WTC11 (cell line): ENCODE measurements at regions not wholly inside any gene's neighbourhood (a gene's known extent, or its start where the extent isn't known, plus 50 kb on each side); places are given as distances from the start of the nearest gene placed in this dataset.

ENCODE experiments used
- ATAC-seq: fragments of 200-7000 bp; cut with Tn5 transposase; 2 replicates; pipeline ENCODE4 v1.10.0; 2021; ENCODE audit warnings: mild to moderate bottlenecking, moderate library complexity
- CTCF ChIA-PET: fragments of 300-600 bp; sonication (Branson Sonifier 250); formaldehyde crosslinking; loops from one replicate; lab custom pipeline; 2021; ENCODE audit warnings: antibody characterized with exemption; lab: Charles Lee
- POLR2A ChIA-PET: fragments of 350-600 bp; sonication (Branson Sonifier 250); formaldehyde crosslinking; loops from one replicate; lab custom pipeline; 2021; ENCODE audit warnings: antibody characterized with exemption; lab: Charles Lee
- DNase-seq: peaks from one replicate; pipeline ENCODE4 v3.0.0; 2021; ENCODE audit warnings: low spot score
- H3K27ac Mint-ChIP-seq: 2 replicates; pipeline ENCODE4 v1.8.0; 2021; ENCODE audit warnings: mixed read lengths
- H3K27me3 Mint-ChIP-seq: 2 replicates; pipeline ENCODE4 v1.8.0; 2021; ENCODE audit warnings: low read depth, mild to moderate bottlenecking, moderate library complexity, mixed read lengths
- H3K36me3 Mint-ChIP-seq: 2 replicates; pipeline ENCODE4 v1.8.0; 2021; ENCODE audit warnings: mixed read lengths
- H3K4me1 Mint-ChIP-seq: 2 replicates; pipeline ENCODE4 v1.8.0; 2022; ENCODE audit warnings: mixed read lengths
- H3K4me3 Mint-ChIP-seq: 2 replicates; pipeline ENCODE4 v1.8.0; 2021; ENCODE audit warnings: mild to moderate bottlenecking, moderate library complexity, mixed read lengths
- H3K9me3 Mint-ChIP-seq: 2 replicates; pipeline ENCODE4 v1.8.0; 2021; ENCODE audit warnings: mixed read lengths
- EMX1 ChIP-seq: fragments of 250-450 bp; sonication (Bioruptor Pico); IDR thresholded peaks from 2 replicates; pipeline ENCODE4 v1.8.0; 2021; ENCODE audit warnings: mild to moderate bottlenecking
- ETV6 ChIP-seq: sonication (generic); formaldehyde crosslinking; IDR thresholded peaks from 2 replicates; pipeline ENCODE4 v1.8.1; 2022; ENCODE audit warnings: mild to moderate bottlenecking, missing genetic modification reagents
- GABPB1 ChIP-seq: sonication (generic); formaldehyde crosslinking; IDR thresholded peaks from 2 replicates; pipeline ENCODE4 v1.8.1; 2023; ENCODE audit warnings: mild to moderate bottlenecking, missing genetic modification reagents
- HMGA2 ChIP-seq: fragments of 250-450 bp; sonication (Bioruptor Pico); IDR thresholded peaks from 2 replicates; pipeline ENCODE4 v1.4.0; 2021; ENCODE audit warnings: mild to moderate bottlenecking, moderate library complexity
- IRF1 ChIP-seq: sonication (generic); formaldehyde crosslinking; IDR thresholded peaks from 2 replicates; pipeline ENCODE4 v1.8.0; 2023; ENCODE audit warnings: missing genetic modification reagents
- PRDM15 ChIP-seq: sonication (generic); formaldehyde crosslinking; IDR thresholded peaks from 2 replicates; pipeline ENCODE4 v1.8.0; 2022; ENCODE audit warnings: missing genetic modification reagents
- RELA ChIP-seq: sonication (generic); formaldehyde crosslinking; IDR thresholded peaks from 2 replicates; pipeline ENCODE4 v1.8.1; 2022; ENCODE audit warnings: missing genetic modification reagents, mild to moderate bottlenecking, borderline replicate concordance
- SP1 ChIP-seq: sonication (generic); formaldehyde crosslinking; conservative IDR thresholded peaks from 2 replicates; pipeline ENCODE4 v1.8.1; 2022; ENCODE audit warnings: missing genetic modification reagents
- TEAD1 ChIP-seq: sonication (generic); formaldehyde crosslinking; IDR thresholded peaks from 2 replicates; pipeline ENCODE4 v1.8.0; 2022; ENCODE audit warnings: mild to moderate bottlenecking, missing genetic modification reagents
- TEAD4 ChIP-seq: sonication (generic); formaldehyde crosslinking; IDR thresholded peaks from 2 replicates; pipeline ENCODE4 v1.8.0; 2022; ENCODE audit warnings: mild to moderate bottlenecking, missing genetic modification reagents
- TP53 ChIP-seq: sonication (generic); formaldehyde crosslinking; IDR thresholded peaks from 2 replicates; pipeline ENCODE4 v1.8.1; 2023; ENCODE audit warnings: mild to moderate bottlenecking, missing genetic modification reagents
- USF2 ChIP-seq: sonication (generic); formaldehyde crosslinking; IDR thresholded peaks from 2 replicates; pipeline ENCODE4 v1.8.1; 2023; ENCODE audit warnings: mild to moderate bottlenecking, missing genetic modification reagents, moderate library complexity
- ZNF138 ChIP-seq: sonication (generic); formaldehyde crosslinking; conservative IDR thresholded peaks from 2 replicates; pipeline ENCODE4 v1.8.1; 2022; ENCODE audit warnings: mild to moderate bottlenecking, moderate library complexity, missing genetic modification reagents
- ZNF281 ChIP-seq: sonication (generic); formaldehyde crosslinking; IDR thresholded peaks from 2 replicates; pipeline ENCODE4 v1.8.0; 2023; ENCODE audit warnings: mild to moderate bottlenecking, missing genetic modification reagents
- ZNF416 ChIP-seq: fragments of 250-450 bp; sonication (Bioruptor Pico); IDR thresholded peaks from 2 replicates; pipeline ENCODE4 v1.9.0; 2021; ENCODE audit warnings: mild to moderate bottlenecking, inconsistent platforms
- ZNF532 ChIP-seq: fragments of 250-450 bp; sonication (Bioruptor Pico); IDR thresholded peaks from 2 replicates; pipeline ENCODE4 v1.9.0; 2021; ENCODE audit warnings: mild to moderate bottlenecking, borderline replicate concordance
- TF ChIP-seq, protein P1 (sequence below): fragments of 250-450 bp; sonication (Bioruptor Pico); IDR thresholded peaks from 2 replicates; pipeline ENCODE4 v1.8.0; 2021; ENCODE audit warnings: mild to moderate bottlenecking
- TF ChIP-seq, protein P2 (sequence below): sonication (generic); formaldehyde crosslinking; IDR thresholded peaks from 2 replicates; pipeline ENCODE4 v1.8.1; 2022; ENCODE audit warnings: mild to moderate bottlenecking, missing genetic modification reagents, moderate library complexity, borderline replicate concordance

GRCh38 chr12:77734214-77734883, 96.3 kb upstream of the NAV3 start (continued):
- TF ChIP-seq ZNF532 (CRISPR knock-in tag) (no peak), USF2 (CRISPR knock-in tag) (no peak), TEAD1 (CRISPR knock-in tag) (no peak), ZNF281 (CRISPR knock-in tag) (no peak), ETV6 (no peak), GABPB1 (CRISPR knock-in tag) (no peak), TEAD4 (CRISPR knock-in tag) (no peak), RELA (no peak), PRDM15 (CRISPR knock-in tag) (no peak), HMGA2 (CRISPR knock-in tag) (no peak)
- TF ChIP-seq, protein P1, sequence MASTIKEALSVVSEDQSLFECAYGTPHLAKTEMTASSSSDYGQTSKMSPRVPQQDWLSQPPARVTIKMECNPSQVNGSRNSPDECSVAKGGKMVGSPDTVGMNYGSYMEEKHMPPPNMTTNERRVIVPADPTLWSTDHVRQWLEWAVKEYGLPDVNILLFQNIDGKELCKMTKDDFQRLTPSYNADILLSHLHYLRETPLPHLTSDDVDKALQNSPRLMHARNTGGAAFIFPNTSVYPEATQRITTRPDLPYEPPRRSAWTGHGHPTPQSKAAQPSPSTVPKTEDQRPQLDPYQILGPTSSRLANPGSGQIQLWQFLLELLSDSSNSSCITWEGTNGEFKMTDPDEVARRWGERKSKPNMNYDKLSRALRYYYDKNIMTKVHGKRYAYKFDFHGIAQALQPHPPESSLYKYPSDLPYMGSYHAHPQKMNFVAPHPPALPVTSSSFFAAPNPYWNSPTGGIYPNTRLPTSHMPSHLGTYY (CRISPR knock-in tag) = no peak
- TF ChIP-seq, all 79 proteins: peak for 0

DNA sequence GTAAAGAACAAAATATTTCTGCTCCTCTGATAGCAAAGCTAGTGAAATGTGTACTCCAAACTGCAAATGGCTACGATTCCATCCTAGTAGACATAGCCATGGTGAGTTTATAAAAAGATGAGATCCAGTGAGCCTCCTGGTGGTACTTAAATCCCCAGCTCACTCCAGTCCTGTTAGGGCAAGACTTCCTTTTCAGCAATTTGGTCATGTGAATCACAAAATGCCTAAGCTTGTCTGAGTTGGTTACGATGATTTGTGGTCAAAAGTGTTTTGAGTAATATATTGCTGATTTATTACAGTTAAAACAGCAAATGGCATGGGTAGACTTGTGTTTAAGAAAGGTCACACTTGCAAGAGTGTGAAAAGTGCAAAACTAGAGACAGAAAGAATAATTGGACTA, 102.7 kb upstream of the NAV3 start:
- Mint-ChIP-seq H3K27me3 (no peaks in the 10 kb centered on the region), H3K4me1 (peaks cover 6% of the 10 kb centered on the region; the same call in 1 of the 2 replicates), H3K9me3 (no peaks in the 10 kb centered on the region), H3K27ac (no peak overlapping the region), H3K4me3 (no peak overlapping the region), H3K36me3 (no peaks in the 10 kb centered on the region)
- DNase-seq (no peak), ATAC-seq (no peak)
- ChIA-PET CTCF (interaction anchor here (1.0 to 1.6 kb wide), 2 partner anchors 197 to 237 kb away, joined by 3 to 7 read pairs; no protein-coding TSS in a partner anchor), POLR2A (interaction anchor here (1.0 kb wide), 1 partner anchor 188 kb away, joined by 3 read pairs; no protein-coding TSS in a partner anchor)
- TF ChIP-seq TP53 (CRISPR knock-in tag) (no peak), IRF1 (CRISPR knock-in tag) (no peak), SP1 (no peak), ZNF138 (CRISPR knock-in tag) (no peak), EMX1 (no peak), ZNF416 (CRISPR knock-in tag) (no peak), TEAD1 (CRISPR knock-in tag) (no peak)
- TF ChIP-seq, protein P2, sequence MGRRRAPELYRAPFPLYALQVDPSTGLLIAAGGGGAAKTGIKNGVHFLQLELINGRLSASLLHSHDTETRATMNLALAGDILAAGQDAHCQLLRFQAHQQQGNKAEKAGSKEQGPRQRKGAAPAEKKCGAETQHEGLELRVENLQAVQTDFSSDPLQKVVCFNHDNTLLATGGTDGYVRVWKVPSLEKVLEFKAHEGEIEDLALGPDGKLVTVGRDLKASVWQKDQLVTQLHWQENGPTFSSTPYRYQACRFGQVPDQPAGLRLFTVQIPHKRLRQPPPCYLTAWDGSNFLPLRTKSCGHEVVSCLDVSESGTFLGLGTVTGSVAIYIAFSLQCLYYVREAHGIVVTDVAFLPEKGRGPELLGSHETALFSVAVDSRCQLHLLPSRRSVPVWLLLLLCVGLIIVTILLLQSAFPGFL = no peak
